GM19328 (cell line): ENCODE measurements at regions not wholly inside any gene's neighbourhood (a gene's known extent, or its start where the extent isn't known, plus 50 kb on each side); places are given as distances from the start of the nearest gene placed in this dataset.
A peak's percentile ranks its signal among the peaks of the same experiment; 100 is the strongest.

Source experiments
- ATAC-seq: cut with Tn5 transposase; IDR thresholded peaks from one replicate; pipeline ENCODE4 v1.9.1; 2021; ENCODE audit warnings: mild to moderate bottlenecking, moderate library complexity; ENCODE audit not compliant: unreplicated experiment

- ATAC-seq: peak; percentile 74
These were observed 284.8 kb downstream of the ETS1 start for GRCh38 chr11:128302425-128303186.

GRCh38 chr11:128301756-128302155, 285.6 kb downstream of the ETS1 start:
- no peak for ATAC-seq

- no peak for ATAC-seq
These were observed 286.6 kb downstream of the ETS1 start for GRCh38 chr11:128300785-128301184.

GRCh38 chr11:128299132-128299726, 288.1 kb downstream of the ETS1 start:
- peak; percentile 32 for ATAC-seq

- no peak for ATAC-seq
These were observed 289.1 kb downstream of the ETS1 start for GRCh38 chr11:128298271-128298670.

- no peak for ATAC-seq
These were observed 289.6 kb downstream of the ETS1 start for GRCh38 chr11:128297805-128298204.

- ATAC-seq: no peak
These were observed 290.2 kb downstream of the ETS1 start for GRCh38 chr11:128297091-128297651.

- no peak for ATAC-seq
These were observed 292.7 kb downstream of the ETS1 start for GRCh38 chr11:128294671-128295050.

- no peak for ATAC-seq
These were observed 293.2 kb downstream of the ETS1 start for GRCh38 chr11:128294001-128294670.

GRCh38 chr11:128291835-128292234, 295.5 kb downstream of the ETS1 start:
- no peak for ATAC-seq

- no peak for ATAC-seq
These were observed 296.4 kb downstream of the ETS1 start for GRCh38 chr11:128291007-128291406.

- peak; percentile 82 for ATAC-seq
These were observed 297.1 kb downstream of the ETS1 start for GRCh38 chr11:128290106-128290840.

- no peak for ATAC-seq
These were observed 298.3 kb downstream of the ETS1 start for GRCh38 chr11:128289048-128289447.

GRCh38 chr11:128288368-128288767, 299.0 kb downstream of the ETS1 start:
- no peak for ATAC-seq

GRCh38 chr11:128285321-128285720, 302.0 kb downstream of the ETS1 start:
- ATAC-seq: no peak

- ATAC-seq: no peak
These were observed 302.7 kb downstream of the ETS1 start for GRCh38 chr11:128284634-128285033.

- ATAC-seq: no peak
These were observed 303.9 kb downstream of the ETS1 start for GRCh38 chr11:128283451-128283850.

- no peak for ATAC-seq
These were observed 305.3 kb downstream of the ETS1 start for GRCh38 chr11:128282053-128282452.

- no peak for ATAC-seq
These were observed 307.5 kb downstream of the ETS1 start for GRCh38 chr11:128279866-128280265.

GRCh38 chr11:128273736-128274135, 313.6 kb downstream of the ETS1 start:
- ATAC-seq: no peak

GRCh38 chr11:128271401-128271800, 316.0 kb downstream of the ETS1 start:
- no peak for ATAC-seq
